HEK293T (cell line): ENCODE measurements at regions not wholly inside any gene's neighbourhood (a gene's known extent, or its start where the extent isn't known, plus 50 kb on each side); places are given as distances from the start of the nearest gene placed in this dataset.

Source experiments
- BHLHE40 ChIP-seq: fragments of 450-650 bp; IDR thresholded peaks from 2 replicates; pipeline ENCODE4 v1.6.1; 2016; ENCODE audit warnings: mild to moderate bottlenecking, moderate library complexity, borderline replicate concordance
- FOXK2 ChIP-seq: fragments of 450-650 bp; IDR thresholded peaks from 2 replicates; pipeline ENCODE4 v1.6.1; 2016; ENCODE audit warnings: mild to moderate bottlenecking
- ZNF384 ChIP-seq: fragments of 450-650 bp; IDR thresholded peaks from 2 replicates; pipeline ENCODE4 v1.6.1; 2016

DNA sequence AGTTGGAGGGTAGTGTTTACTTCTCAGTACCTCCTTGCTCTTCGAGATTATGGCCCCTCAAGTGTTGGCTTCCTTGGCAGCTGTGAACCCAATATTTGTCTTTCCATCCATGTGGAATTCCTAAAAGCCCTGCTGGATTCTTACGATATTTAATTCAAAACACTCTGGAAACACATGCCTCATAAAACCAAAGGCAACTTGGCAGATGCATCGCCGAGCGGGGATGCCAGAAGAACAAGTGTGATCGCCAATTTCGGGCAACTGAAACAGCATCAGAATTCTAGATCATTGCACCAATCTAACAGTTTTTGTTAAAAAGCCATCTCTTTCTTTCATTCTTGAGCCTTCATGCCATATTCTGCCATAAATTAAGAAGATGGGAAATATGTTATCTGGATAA is 934.4 kb downstream of the AACS start:
- TF ChIP-seq FOXK2 (no peak), ZNF384 (no peak), BHLHE40 (no peak)
